ENCODE measurements at regions not wholly inside any gene's neighbourhood (a gene's known extent, or its start where the extent isn't known, plus 50 kb on each side); places are given as distances from the start of the nearest gene placed in this dataset.

GRCh38 chr7:85392789-85393188 is 205.9 kb upstream of the SEMA3D start:
- H3K9me3 ChIP-seq: no peaks in the 10 kb centered on the region
- no peak overlapping the region for H3K27ac ChIP-seq
- no peaks in the 10 kb centered on the region for H3K36me3 ChIP-seq
- H3K4me3 ChIP-seq: no peak overlapping the region
- intact Hi-C loops (cut with DNase I; ENCODE audit: low total_unique reads): no loop called here
- DNase-seq (ENCODE audit: low spot score in 2 of 2): no peak
- TF ChIP-seq POLR2A (IDR thresholded peaks at IDR 0.05) (no peak), POLR2AphosphoS5 (IDR thresholded peaks at IDR 0.05) (no peak)
- TF ChIP-seq, protein P1, sequence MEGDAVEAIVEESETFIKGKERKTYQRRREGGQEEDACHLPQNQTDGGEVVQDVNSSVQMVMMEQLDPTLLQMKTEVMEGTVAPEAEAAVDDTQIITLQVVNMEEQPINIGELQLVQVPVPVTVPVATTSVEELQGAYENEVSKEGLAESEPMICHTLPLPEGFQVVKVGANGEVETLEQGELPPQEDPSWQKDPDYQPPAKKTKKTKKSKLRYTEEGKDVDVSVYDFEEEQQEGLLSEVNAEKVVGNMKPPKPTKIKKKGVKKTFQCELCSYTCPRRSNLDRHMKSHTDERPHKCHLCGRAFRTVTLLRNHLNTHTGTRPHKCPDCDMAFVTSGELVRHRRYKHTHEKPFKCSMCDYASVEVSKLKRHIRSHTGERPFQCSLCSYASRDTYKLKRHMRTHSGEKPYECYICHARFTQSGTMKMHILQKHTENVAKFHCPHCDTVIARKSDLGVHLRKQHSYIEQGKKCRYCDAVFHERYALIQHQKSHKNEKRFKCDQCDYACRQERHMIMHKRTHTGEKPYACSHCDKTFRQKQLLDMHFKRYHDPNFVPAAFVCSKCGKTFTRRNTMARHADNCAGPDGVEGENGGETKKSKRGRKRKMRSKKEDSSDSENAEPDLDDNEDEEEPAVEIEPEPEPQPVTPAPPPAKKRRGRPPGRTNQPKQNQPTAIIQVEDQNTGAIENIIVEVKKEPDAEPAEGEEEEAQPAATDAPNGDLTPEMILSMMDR (IDR thresholded peaks at IDR 0.05): no peak
- no peaks in the 10 kb centered on the region for H3K27me3 ChIP-seq
- no peaks in the 10 kb centered on the region for H3K4me1 ChIP-seq

DNA sequence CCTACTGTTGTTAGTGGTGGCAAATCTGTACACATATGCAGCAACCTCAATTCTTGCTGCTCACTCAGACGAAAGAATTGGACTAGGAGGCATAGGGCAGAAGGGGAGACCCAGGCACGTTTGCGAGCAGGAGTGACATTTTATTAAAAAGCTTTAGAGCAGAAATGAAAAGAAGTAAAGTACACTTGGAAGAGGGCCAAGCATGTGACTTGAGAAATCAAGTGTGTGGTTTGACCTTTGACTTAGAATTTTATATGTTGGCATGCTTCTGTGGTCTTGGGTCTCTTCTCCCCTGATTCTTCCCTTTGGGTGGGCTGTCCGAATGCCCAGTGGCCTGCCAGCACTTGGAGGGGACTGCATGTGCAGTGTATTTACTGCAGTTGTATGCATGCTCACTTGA is 205.5 kb upstream of the SEMA3D start:
- Histone ChIP-seq H3K36me3 (no peaks in the 10 kb centered on the region), H3K4me3 (no peak overlapping the region), H3K27me3 (no peaks in the 10 kb centered on the region), H3K4me1 (no peaks in the 10 kb centered on the region), H3K27ac (no peak overlapping the region), H3K9me3 (no peaks in the 10 kb centered on the region)
- no peak for DNase-seq (ENCODE audit: low spot score in 2 of 2)
- intact Hi-C loops (cut with DNase I; ENCODE audit: low total_unique reads): no loop called here
- no peak for TF ChIP-seq POLR2A (IDR thresholded peaks at IDR 0.05)
- TF ChIP-seq, protein P1 (IDR thresholded peaks at IDR 0.05): no peak
- TF ChIP-seq POLR2AphosphoS5 (IDR thresholded peaks at IDR 0.05): no peak

DNA sequence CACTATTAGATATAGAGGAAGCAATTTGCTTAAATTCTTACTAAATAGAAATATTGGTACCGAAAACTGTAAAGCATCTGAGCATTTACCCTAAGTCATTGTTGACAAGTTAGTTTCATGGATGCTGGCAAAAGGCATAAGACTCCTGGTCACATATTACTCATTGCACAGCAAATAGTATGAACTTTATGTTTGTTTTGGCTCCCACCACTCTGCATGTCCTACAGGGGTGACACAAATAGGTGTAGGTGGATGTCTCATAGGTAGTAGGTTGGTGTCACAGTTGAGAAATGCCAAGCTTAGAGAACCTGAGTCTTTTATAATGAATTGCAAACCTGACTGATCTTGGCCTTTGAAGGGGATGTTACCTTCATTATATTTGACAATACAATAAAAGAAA is 199.6 kb upstream of the SEMA3D start:
- intact Hi-C loops (cut with DNase I; ENCODE audit: low total_unique reads): no loop called here
- Histone ChIP-seq H3K36me3 (no peaks in the 10 kb centered on the region), H3K4me1 (no peaks in the 10 kb centered on the region), H3K27ac (no peak overlapping the region), H3K4me3 (no peak overlapping the region), H3K9me3 (no peaks in the 10 kb centered on the region), H3K27me3 (no peaks in the 10 kb centered on the region)
- DNase-seq (ENCODE audit: low spot score in 2 of 2): no peak
- TF ChIP-seq POLR2AphosphoS5 (IDR thresholded peaks at IDR 0.05) (no peak), POLR2A (IDR thresholded peaks at IDR 0.05) (no peak)
- TF ChIP-seq, protein P1 (IDR thresholded peaks at IDR 0.05): no peak

DNA sequence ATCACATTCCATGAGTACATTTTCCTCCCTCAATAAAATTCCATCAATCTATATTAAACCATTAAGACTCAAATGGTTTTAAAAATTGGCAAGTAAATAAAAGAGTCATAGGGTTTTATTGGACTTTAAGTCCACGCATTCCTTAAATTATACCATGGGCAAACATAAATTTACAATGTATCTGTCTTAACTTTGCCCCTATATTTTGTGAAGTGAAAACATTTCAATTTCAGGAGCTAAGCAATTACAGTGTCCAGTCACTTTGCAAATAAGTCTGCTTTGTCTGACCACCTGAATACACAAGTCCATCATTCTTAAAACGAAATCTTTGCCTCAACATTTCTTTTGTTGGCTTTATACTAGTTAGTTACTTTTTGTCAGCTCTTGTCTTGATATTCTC is 197.5 kb upstream of the SEMA3D start:
- Histone ChIP-seq H3K27ac (no peak overlapping the region), H3K4me1 (no peaks in the 10 kb centered on the region), H3K9me3 (no peaks in the 10 kb centered on the region), H3K27me3 (no peaks in the 10 kb centered on the region), H3K4me3 (no peak overlapping the region), H3K36me3 (no peaks in the 10 kb centered on the region)
- intact Hi-C loops (cut with DNase I; ENCODE audit: low total_unique reads): no loop called here
- no peak for DNase-seq (ENCODE audit: low spot score in 2 of 2)
- TF ChIP-seq POLR2AphosphoS5 (IDR thresholded peaks at IDR 0.05) (no peak), POLR2A (IDR thresholded peaks at IDR 0.05) (no peak)
- TF ChIP-seq, protein P1 (IDR thresholded peaks at IDR 0.05): no peak

DNA sequence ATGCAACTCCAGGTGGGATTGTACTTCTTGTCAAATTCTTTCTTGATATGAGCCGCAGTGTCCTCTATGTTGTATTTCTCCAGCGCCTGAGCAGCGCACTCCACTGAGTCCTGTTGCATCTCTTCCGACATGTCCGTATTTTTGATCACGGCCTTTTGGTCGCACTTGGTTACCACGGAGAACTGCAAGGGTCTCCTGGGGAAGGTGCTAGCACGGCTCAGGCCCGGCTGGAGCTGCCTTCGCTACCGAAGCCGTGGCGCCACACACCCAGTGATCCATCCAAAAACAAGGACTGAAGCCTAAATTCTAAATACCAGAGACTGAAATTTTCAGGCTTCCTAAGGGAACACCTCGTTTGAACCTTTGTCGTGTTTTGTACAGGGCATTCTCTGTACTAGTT is 194.4 kb upstream of the SEMA3D start:
- no peaks in the 10 kb centered on the region for H3K4me1 ChIP-seq
- no peaks in the 10 kb centered on the region for H3K9me3 ChIP-seq
- no peak overlapping the region for H3K27ac ChIP-seq
- intact Hi-C loops (cut with DNase I; ENCODE audit: low total_unique reads): no loop called here
- no peak for TF ChIP-seq POLR2AphosphoS5 (IDR thresholded peaks at IDR 0.05)
- TF ChIP-seq, protein P1 (IDR thresholded peaks at IDR 0.05): no peak
- no peak for TF ChIP-seq POLR2A (IDR thresholded peaks at IDR 0.05)
- no peaks in the 10 kb centered on the region for H3K36me3 ChIP-seq
- H3K4me3 ChIP-seq: no peak overlapping the region
- H3K27me3 ChIP-seq: no peaks in the 10 kb centered on the region
- no peak for DNase-seq (ENCODE audit: low spot score in 2 of 2)

All from breast epithelium (tissue), 4 donors.